ENCODE measurements at regions not wholly inside any gene's neighbourhood (a gene's known extent, or its start where the extent isn't known, plus 50 kb on each side); places are given as distances from the start of the nearest gene placed in this dataset.

DNA sequence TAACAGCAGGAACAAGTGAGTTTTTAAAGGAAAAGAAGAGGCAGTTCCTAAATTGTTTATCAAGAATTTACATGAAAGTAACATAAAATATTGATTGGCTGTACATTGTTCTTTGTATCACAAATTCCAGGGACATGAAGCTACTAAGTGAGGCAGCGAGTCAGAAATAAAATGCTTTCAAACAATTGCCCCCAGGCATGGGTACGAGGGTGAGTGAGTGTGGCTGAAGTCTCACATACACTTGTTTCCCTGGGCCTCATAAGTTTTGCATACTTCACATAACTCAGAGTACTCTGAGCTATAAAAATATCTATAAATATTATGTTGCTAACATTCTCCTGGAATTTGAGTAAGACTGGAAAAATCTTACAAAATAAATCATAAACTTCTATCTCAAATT lies 511.6 kb upstream of the PRKX start:
- DNase-seq: no peak

GRCh38 chrX:4206941-4207340 lies 493.5 kb upstream of the PRKX start:
- DNase-seq: no peak

DNA sequence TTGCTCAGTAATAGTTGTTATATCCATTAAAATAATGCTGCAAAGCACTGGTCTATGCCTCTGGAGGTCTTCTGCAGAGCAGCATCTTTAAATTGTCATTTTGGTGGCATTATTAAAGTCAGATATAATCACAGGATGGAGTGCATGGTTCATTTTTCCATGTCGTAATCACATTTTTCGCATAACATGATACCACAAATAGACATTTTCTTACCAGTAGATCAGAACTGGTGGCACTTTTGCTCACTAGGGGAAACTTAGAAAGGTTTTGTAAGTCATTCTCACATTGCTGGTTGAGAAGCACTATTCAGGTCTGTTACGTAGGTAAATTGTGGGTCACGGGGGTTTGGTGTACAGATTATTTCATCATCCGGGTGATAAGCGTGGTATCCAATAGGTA lies 484.5 kb upstream of the PRKX start:
- DNase-seq: no peak

- no peak for DNase-seq
Observed at GRCh38 chrX:4193500-4194155, 480.2 kb upstream of the PRKX start.

- no peak for DNase-seq
Observed at GRCh38 chrX:4186331-4186730, 472.9 kb upstream of the PRKX start.

DNA sequence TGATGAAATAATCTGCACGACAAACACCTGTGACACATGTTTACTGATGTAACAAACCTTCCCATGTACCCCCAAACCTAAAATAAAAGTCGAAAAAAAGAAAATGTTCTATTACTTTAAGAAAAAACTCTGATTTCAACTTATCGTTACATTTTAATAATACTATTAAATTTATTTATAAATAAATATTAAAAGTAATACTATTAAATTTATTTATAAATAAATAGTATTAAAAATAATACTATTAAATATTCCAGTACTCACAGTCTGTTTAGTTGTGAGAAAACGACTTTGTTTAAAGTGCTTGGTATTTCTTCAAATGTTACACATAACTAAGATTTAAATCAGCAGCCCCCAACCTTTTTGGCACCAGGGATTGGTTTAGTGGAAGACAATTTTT lies 471.6 kb upstream of the PRKX start:
- DNase-seq: no peak

- DNase-seq: no peak
Observed at GRCh38 chrX:4182408-4182806, 469.0 kb upstream of the PRKX start.

- DNase-seq: no peak
Observed at GRCh38 chrX:4181782-4182407, 468.4 kb upstream of the PRKX start.

DNA sequence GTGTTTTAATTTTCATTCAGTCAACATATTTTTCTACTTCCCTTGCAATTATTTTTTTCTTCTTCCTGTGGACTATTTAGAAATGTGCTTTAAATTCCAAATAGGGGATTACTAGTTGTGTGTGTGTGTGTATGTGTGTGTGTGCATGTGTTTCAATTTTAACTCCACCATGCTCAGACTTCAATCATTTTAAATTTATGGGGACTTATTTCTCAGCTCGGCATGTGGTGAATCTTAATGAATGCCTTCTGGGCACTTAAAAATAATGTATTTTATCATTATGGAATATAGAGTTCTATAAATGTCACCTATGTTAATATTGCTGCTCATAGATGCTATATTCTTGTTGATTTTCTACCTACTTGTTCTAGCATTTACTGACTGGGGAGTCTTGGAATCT lies 465.6 kb upstream of the PRKX start:
- DNase-seq: no peak

DNA sequence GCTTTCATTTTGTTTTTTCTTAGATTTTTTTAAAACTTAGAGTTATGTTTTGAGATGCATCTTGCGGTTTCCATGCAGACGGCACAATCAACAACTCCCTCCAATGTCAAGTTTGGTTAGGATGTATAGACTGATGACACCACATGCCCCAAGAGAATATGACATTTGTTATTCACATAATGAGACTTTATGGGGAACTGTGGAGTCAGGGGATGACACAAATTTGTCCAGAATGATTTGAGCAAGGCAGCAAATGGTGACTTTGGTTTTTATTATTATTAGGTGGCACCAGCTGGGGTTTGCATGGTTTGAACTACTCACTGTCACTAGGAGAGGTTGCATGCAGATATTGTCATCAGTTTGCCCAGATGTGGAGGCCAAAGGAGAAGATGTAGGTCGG lies 461.8 kb upstream of the PRKX start:
- no peak for DNase-seq

GRCh38 chrX:4173743-4174142 lies 460.3 kb upstream of the PRKX start:
- DNase-seq: no peak

DNA sequence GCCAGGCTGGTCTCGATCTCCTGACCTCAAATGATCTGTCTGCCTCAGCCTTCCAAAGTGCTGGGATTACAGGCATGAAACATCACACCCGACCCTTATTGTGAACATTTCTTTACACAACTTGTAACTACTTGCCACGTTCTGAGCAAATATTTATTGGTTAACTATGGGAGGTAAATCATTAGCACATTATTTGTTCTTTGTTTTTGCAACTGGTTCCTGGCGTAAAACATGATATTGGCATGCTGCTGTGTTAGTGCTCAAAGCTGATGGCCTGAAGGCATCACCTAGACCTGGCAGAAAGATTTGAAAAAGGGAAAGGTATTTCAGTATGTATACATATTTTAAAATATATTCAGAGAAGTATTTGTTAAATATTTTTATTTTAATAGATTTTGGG lies 438.3 kb upstream of the PRKX start:
- no peak for DNase-seq

DNA sequence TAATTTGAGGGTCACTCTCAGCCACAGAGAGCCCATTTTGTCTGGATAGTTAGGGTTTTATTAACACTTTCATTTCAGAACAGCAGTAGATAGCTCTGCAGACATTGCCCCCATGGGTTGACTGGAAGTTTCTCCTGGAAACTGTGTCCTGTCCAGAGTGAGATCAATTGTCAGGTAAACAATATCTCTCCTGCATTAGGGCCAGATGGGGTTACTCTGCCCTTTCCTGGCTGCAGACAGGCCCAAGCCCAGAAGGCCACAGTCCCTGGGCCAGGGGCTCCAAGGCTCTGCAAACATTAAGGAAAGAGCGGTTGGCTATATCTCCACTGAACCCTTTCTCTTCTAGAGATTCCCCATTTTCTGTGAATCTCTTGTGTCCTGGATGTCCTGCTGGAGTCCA lies 436.8 kb upstream of the PRKX start:
- DNase-seq: no peak

DNA sequence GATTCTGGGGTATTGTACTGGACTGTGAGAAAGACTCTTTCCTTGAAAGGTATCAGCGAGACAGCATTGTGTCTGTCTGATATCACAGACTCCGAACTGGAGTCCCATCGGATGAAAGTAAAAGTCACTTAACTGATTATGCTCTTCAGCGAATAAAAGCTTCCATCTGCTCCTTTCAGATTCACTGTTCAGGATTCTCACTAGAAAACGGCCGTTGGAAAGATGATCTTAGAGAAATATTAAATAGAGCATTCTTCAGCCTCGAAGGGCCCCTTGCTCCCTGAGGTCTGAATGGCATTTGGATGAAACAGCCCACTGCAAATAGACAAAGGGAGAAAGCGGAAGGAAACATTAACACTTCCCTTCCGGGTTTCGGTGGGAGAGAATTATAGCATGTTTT lies 416.2 kb upstream of the PRKX start:
- no peak for DNase-seq

GRCh38 chrX:4118666-4119530 lies 405.4 kb upstream of the PRKX start:
- no peak for DNase-seq

DNA sequence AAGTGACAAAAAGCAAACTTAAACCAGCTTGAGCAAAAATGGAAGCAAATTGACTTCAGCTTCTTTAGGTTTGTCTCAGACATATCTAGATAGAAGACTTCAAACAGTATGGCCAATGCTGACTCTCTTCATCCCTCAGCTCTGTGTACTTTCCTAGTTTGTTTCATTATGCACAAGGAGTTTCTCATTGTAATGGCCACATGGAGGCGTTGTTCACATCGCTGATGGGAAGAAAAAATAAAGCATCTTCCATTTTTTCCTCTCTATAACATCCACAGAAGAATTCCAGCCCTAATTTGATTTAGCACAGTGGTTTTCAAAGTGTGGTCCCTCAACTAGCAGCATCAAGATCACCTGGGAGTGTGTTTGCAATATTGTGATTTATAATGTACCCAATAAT lies 397.5 kb upstream of the PRKX start:
- DNase-seq: no peak

- DNase-seq: no peak
Observed at GRCh38 chrX:4094926-4095325, 381.5 kb upstream of the PRKX start.

DNA sequence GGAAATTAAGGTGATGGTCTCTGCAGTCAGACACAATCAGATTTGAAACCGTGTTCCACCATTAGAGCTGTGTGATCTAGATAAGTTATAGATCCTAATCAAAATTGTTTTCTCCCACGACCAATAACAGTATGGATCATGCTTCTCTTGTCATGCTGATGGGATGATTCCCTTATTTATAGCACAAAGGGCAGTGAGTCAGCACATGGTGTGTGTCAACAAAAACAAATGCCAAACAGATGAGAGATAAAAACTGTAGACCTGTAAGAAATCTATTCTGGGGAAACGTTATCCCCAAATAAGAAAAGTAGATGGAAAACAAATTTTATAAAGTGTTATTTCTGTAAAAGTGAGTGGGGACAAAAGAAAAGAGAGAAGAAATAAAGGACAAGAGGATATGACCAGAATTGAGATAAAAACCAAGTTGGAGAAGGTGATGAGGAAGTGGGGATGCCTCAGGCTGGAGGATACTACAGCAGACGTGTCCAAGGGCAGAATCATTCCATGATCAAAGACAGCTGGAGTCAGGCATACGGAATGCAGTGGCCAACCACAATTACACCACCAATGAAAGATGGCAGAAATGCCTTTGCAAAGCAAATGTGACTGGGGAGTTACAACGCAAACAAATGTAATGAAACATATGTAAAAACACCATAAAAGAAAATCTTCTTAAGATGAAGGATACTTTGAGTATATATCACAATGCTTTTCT lies 377.8 kb upstream of the PRKX start:
- no peak for DNase-seq

DNA sequence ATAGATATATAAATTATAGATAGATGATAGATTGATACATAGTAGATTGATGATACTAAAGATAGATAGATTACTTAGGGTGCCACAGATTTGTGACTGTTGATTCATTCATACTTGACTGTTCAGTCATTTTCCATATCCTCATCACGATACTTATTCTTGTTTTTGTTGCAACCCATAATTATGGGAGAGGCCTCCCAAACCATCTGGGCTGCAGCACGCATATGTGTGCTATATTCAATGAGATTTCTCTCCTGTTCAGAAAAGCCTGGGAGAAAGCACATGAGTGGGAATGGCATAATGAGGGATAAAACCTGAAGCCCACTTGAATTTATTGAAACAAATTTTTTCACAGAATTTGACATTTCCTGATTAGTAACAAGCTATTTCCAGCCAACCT lies 346.4 kb upstream of the PRKX start:
- no peak for DNase-seq

DNA sequence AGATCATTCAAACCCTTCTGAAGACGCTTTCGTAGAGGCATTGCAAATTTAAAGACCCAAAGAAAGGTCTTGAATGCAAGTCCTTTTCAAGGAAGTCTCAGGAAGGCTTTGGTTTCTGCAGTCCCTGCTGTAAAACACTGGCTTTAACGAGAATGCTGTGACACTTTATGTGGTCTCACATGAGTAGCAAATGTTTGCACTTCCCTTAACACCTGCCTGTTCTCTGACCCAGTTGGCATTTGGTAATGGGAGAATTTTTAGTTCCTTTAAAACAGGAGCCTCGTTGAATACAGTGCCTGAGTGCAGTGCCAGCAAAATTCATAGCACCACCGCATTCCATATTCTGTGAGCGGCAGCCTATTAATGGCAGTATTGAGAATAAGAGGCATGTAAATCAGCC lies 330.5 kb upstream of the PRKX start:
- peak; percentile 21 for DNase-seq

DNA sequence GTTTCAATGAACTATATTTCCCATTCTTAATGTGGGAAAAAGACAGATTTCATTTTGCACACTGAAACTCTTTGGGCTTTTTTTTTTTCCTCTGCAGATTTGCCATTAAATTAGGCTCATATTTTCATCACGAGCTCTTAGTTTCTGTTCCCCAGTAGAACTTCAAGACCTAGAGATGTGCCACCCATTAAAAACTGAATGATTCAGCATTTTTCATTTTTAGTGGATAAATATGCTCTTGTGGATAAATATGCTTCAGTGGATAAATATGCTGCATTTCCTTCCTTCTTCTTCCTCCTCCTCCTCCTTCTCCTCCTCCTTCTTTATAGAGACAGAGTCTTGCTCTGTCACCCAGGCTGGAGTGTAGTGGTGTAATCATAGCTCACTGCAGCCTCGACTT lies 322.4 kb upstream of the PRKX start:
- no peak for DNase-seq

GRCh38 chrX:4028151-4028550 lies 314.7 kb upstream of the PRKX start:
- no peak for DNase-seq

GRCh38 chrX:4005281-4005680 lies 291.8 kb upstream of the PRKX start:
- DNase-seq: no peak

GRCh38 chrX:4004822-4005221 lies 291.4 kb upstream of the PRKX start:
- DNase-seq: no peak
